SK-N-SH (cell line): ENCODE measurements at regions not wholly inside any gene's neighbourhood (a gene's known extent, or its start where the extent isn't known, plus 50 kb on each side); places are given as distances from the start of the nearest gene placed in this dataset.

ENCODE experiments used
- CTCF ChIA-PET: fragments of 300-600, 350-600 bp; formaldehyde crosslinking; extraction: SDS; loops from one replicate; lab custom pipeline; 2021; lab: Yijun Ruan, JAX
- POLR2A ChIA-PET: fragments of 350-600 bp; sonication (Branson Sonifier 250); formaldehyde crosslinking; extraction: SDS; loops from one replicate; lab custom pipeline; 2020; ENCODE audit warnings: antibody characterized with exemption, inconsistent platforms; lab: Yijun Ruan, JAX
- DNase-seq: peaks from one replicate; pipeline ENCODE4 v3.0.0; 2012
- H2AFZ ChIP-seq: fragments of 200-600 bp; sonication (generic); 2 replicates; pipeline ENCODE4 v1.8.1; 2016; ENCODE audit warnings: antibody characterized with exemption, mild to moderate bottlenecking, low read depth
- H3F3A ChIP-seq: fragments of 200-600 bp; sonication (generic); replicated peaks from 2 replicates; pipeline ENCODE3; 2016; ENCODE audit warnings: antibody characterized with exemption, mild to moderate bottlenecking; ENCODE audit not compliant: insufficient read depth
- H3K27ac ChIP-seq, 2 experiments: fragments of 200-500 bp in 1 of 2; fragments of 200-600 bp in 1 of 2; sonication (Bioruptor generic) in 1 of 2; sonication (generic), shearing (Covaris generic) in 1 of 2; 2 replicates each; pipeline versions ENCODE4 v1.5.1 to v1.6.1; 2014 to 2016; ENCODE audit warnings: low read depth in 2 of 2, inconsistent platforms in 1 of 2, low read length in 1 of 2, mild to moderate bottlenecking in 1 of 2, mixed read lengths in 1 of 2
- H3K27me3 ChIP-seq: fragments of 200-600 bp; sonication (generic), shearing (Covaris generic); 2 replicates; pipeline ENCODE4 v1.6.1; 2016; ENCODE audit warnings: mixed run types; ENCODE audit not compliant: insufficient read depth
- H3K36me3 ChIP-seq, 2 experiments: fragments of 200-500 bp in 1 of 2; fragments of 200-600 bp in 1 of 2; sonication (Bioruptor generic) in 1 of 2; sonication (generic) in 1 of 2; replicated peaks in 1 of 2; 2 replicates each; pipeline versions ENCODE3 to v1.5.1; 2014 to 2016; ENCODE audit warnings: low read length in 1 of 2, mild to moderate bottlenecking in 1 of 2; ENCODE audit not compliant: insufficient read depth in 2 of 2, control insufficient read depth in 1 of 2
- H3K4me1 ChIP-seq, 2 experiments: fragments of 200-500 bp in 1 of 2; fragments of 200-600 bp in 1 of 2; sonication (Bioruptor generic) in 1 of 2; sonication (generic), shearing (Covaris generic) in 1 of 2; 2 replicates each; pipeline versions ENCODE4 v1.5.1 to v1.6.1; 2014 to 2016; ENCODE audit warnings: low read depth in 1 of 2, low read length in 1 of 2, mixed run types in 1 of 2; ENCODE audit not compliant: insufficient read depth in 2 of 2, control insufficient read depth in 1 of 2
- H3K4me2 ChIP-seq: fragments of 200-600 bp; sonication (generic), shearing (Covaris generic); 2 replicates; pipeline ENCODE4 v1.6.1; 2017; ENCODE audit warnings: mixed run types
- H3K4me3 ChIP-seq, 2 experiments: fragments of 200-500 bp in 1 of 2; fragments of 200-600 bp in 1 of 2; sonication (Bioruptor generic) in 1 of 2; sonication (generic), shearing (Covaris generic) in 1 of 2; 2 replicates each; pipeline versions ENCODE4 v1.5.1 to v1.8.1; 2014 to 2016; ENCODE audit warnings: low read depth in 2 of 2, inconsistent platforms in 1 of 2, low read length in 1 of 2, mild to moderate bottlenecking in 1 of 2, mixed read lengths in 1 of 2, moderate library complexity in 1 of 2
- H3K79me2 ChIP-seq: fragments of 200-600 bp; sonication (generic); 2 replicates; pipeline ENCODE4 v1.8.1; 2017; ENCODE audit warnings: mild to moderate bottlenecking; ENCODE audit not compliant: insufficient read depth
- H3K9ac ChIP-seq: fragments of 200-600 bp; sonication (generic); 2 replicates; pipeline ENCODE4 v1.6.1; 2017; ENCODE audit warnings: mixed run types
- H3K9me2 ChIP-seq: fragments of 200-600 bp; sonication (generic); 2 replicates; pipeline ENCODE4 v1.6.1; 2017; ENCODE audit warnings: mixed run types
- H3K9me3 ChIP-seq: fragments of 200-600 bp; sonication (generic); 2 replicates; pipeline ENCODE4 v1.6.1; 2017; ENCODE audit warnings: mixed run types, mild to moderate bottlenecking, moderate library complexity
- H4K20me1 ChIP-seq: fragments of 200-600 bp; sonication (generic); 2 replicates; pipeline ENCODE4 v1.6.1; 2017; ENCODE audit warnings: mild to moderate bottlenecking, mixed run types; ENCODE audit not compliant: insufficient read depth
- CHD2 ChIP-seq: fragments of 150-350 bp; IDR thresholded peaks from 2 replicates; pipeline ENCODE4 v1.6.1; 2018; ENCODE audit warnings: low read length; ENCODE audit not compliant: partially characterized antibody
- CTCF ChIP-seq: fragments of 200-600 bp; sonication (generic); IDR thresholded peaks from 2 replicates; pipeline ENCODE4 v1.6.1; 2017; ENCODE audit warnings: antibody characterized with exemption, mild to moderate bottlenecking, moderate library complexity
- EZH2phosphoT487 ChIP-seq: fragments of 200-600 bp; sonication (generic); IDR thresholded peaks from 2 replicates; pipeline ENCODE4 v1.6.1; 2017; ENCODE audit warnings: low read depth, mixed run types, mild to moderate bottlenecking, antibody characterized with exemption, moderate library complexity, borderline replicate concordance
- FOSL2 ChIP-seq: IDR thresholded peaks from 2 replicates; pipeline ENCODE4 v1.4.0; 2012; ENCODE audit warnings: low read depth, mild to moderate bottlenecking, moderate library complexity, borderline replicate concordance
- FOXJ3 ChIP-seq: sonication (generic); formaldehyde crosslinking; IDR thresholded peaks from 2 replicates; pipeline ENCODE4 v1.5.1; 2020; ENCODE audit warnings: mild to moderate bottlenecking, missing genetic modification reagents
- FOXM1 ChIP-seq: IDR thresholded peaks from 2 replicates; pipeline ENCODE4 v1.4.0; 2012; ENCODE audit warnings: low read depth, mild to moderate bottlenecking
- GATA2 ChIP-seq: sonication (generic); formaldehyde crosslinking; IDR thresholded peaks from 2 replicates; pipeline ENCODE4 v1.5.0; 2020; ENCODE audit warnings: mild to moderate bottlenecking, missing genetic modification reagents
- JUND ChIP-seq: IDR thresholded peaks from 2 replicates; pipeline ENCODE4 v1.4.0; 2012
- MAX ChIP-seq: IDR thresholded peaks from 2 replicates; pipeline ENCODE4 v1.4.0; 2012; ENCODE audit warnings: low read depth
- NFIC ChIP-seq: IDR thresholded peaks from 2 replicates; pipeline ENCODE4 v1.4.0; 2012; ENCODE audit warnings: borderline replicate concordance
- NRF1 ChIP-seq: IDR thresholded peaks from 2 replicates; pipeline ENCODE4 v1.6.1; 2012; ENCODE audit warnings: low read depth, mild to moderate bottlenecking, low read length
- POLR2AphosphoS5 ChIP-seq: IDR thresholded peaks from 2 replicates; pipeline ENCODE4 v1.6.1; 2012; ENCODE audit warnings: low read depth, low read length
- RCOR1 ChIP-seq: fragments of 150-350 bp; IDR thresholded peaks from 2 replicates; pipeline ENCODE4 v1.6.1; 2017; ENCODE audit warnings: antibody characterized with exemption, low read length
- REST ChIP-seq: IDR thresholded peaks from 2 replicates; pipeline ENCODE4 v1.6.1; 2012; ENCODE audit warnings: mild to moderate bottlenecking, low read depth, low read length, moderate library complexity
- RFX5 ChIP-seq: IDR thresholded peaks from 2 replicates; pipeline ENCODE4 v1.6.1; 2012; ENCODE audit warnings: mild to moderate bottlenecking, improper control_type of control experiment, low read length
- SMC3 ChIP-seq: IDR thresholded peaks from 2 replicates; pipeline ENCODE4 v1.6.1; 2012; ENCODE audit warnings: low read depth, low read length, improper control_type of control experiment
- TCF12 ChIP-seq: IDR thresholded peaks from 2 replicates; pipeline ENCODE4 v1.4.0; 2012
- USF1 ChIP-seq: IDR thresholded peaks from 2 replicates; pipeline ENCODE4 v1.4.0; 2012; ENCODE audit warnings: low read depth, borderline replicate concordance
- USF2 ChIP-seq: fragments of 150-350 bp; IDR thresholded peaks from 2 replicates; pipeline ENCODE4 v1.6.1; 2017; ENCODE audit warnings: antibody characterized with exemption, low read length, low read depth, borderline replicate concordance
- YY1 ChIP-seq: IDR thresholded peaks from 2 replicates; pipeline ENCODE4 v1.4.0; 2012; ENCODE audit warnings: low read depth, mild to moderate bottlenecking
- WGBS: methylation state at CpG from one replicate; pipeline ENCODE4 v1.1.6; 2017; ENCODE audit warnings: low lambda C conversion rate; 5-methylcytosine and 5-hydroxymethylcytosine counted together

GRCh38 chr4:25493466-25493865 lies 116.4 kb downstream of the ANAPC4 start:
- no peaks in the 10 kb centered on the region for H3F3A ChIP-seq
- WGBS = 6% methylated on average over 1 of the region's 1 CpG
- DNase-seq = no peak
- TF ChIP-seq JUND (no peak), YY1 (no peak), USF2 (no peak), USF1 (no peak), POLR2AphosphoS5 (no peak), REST (no peak), FOXM1 (no peak), EZH2phosphoT487 (no peak), NFIC (no peak), CHD2 (no peak), TCF12 (no peak), NRF1 (no peak), GATA2 (CRISPR knock-in tag) (no peak), FOSL2 (no peak), SMC3 (no peak), RFX5 (no peak), RCOR1 (no peak), MAX (no peak), FOXJ3 (CRISPR knock-in tag) (no peak), CTCF (no peak)
- peaks cover 4% of the 10 kb centered on the region; the same call in 1 of the 2 replicates for H3K27me3 ChIP-seq
- H3K9me3 ChIP-seq = no peaks in the 10 kb centered on the region
- no peak overlapping the region for H3K4me2 ChIP-seq
- H3K4me3 ChIP-seq = no peak overlapping the region
- no peaks in the 10 kb centered on the region for H3K4me1 ChIP-seq
- no peaks in the 10 kb centered on the region for H3K36me3 ChIP-seq
- ChIA-PET POLR2A (no interaction called here), CTCF (interaction anchor here (1.0 kb wide), 1 partner anchor 17 kb away, joined by 3 read pairs; no protein-coding TSS in a partner anchor)
- H3K9me2 ChIP-seq = no peaks in the 10 kb centered on the region
- no peak overlapping the region for H2AFZ ChIP-seq
- H3K79me2 ChIP-seq = no peaks in the 10 kb centered on the region
- no peak overlapping the region for H3K27ac ChIP-seq
- H4K20me1 ChIP-seq = no peaks in the 10 kb centered on the region
- no peak overlapping the region for H3K9ac ChIP-seq
